HepG2 (cell line): ENCODE measurements at regions not wholly inside any gene's neighbourhood (a gene's known extent, or its start where the extent isn't known, plus 50 kb on each side); places are given as distances from the start of the nearest gene placed in this dataset.

Experiments
- ATAC-seq: fragments of 200-7000 bp; cut with Tn5 transposase; 3 replicates; pipeline ENCODE4 v1.9.1; 2020; ENCODE audit warnings: mild to moderate bottlenecking, moderate library complexity
- BruUV-seq: library from RNA; stranded (reverse); fragments of 400-500 nt; replicated peaks from 2 replicates; lab custom pipeline; 2021; lab: Mats Ljungman, UMichigan
- CTCF ChIA-PET: fragments of 300-600 bp; formaldehyde crosslinking; extraction: SDS; loops from one replicate; lab custom pipeline; 2021; ENCODE audit warnings: low total read pairs, inconsistent platforms, low intra/inter-chr PET ratio; lab: Yijun Ruan, JAX
- POLR2A ChIA-PET: fragments of 350-600 bp; sonication (Branson Sonifier 250); formaldehyde crosslinking; loops from one replicate; lab custom pipeline; 2020; ENCODE audit warnings: antibody characterized with exemption, inconsistent platforms; lab: Yijun Ruan, JAX
- DNase-seq: peaks from one replicate; pipeline ENCODE4 v3.0.0-alpha.2; 2015; ENCODE audit warnings: low spot score
- FAIRE-seq: peaks from 3 replicates; lab custom pipeline; 2011; peaks lifted over from hg19 to GRCh38; lab: Jason Lieb, UNC
- H2AFZ ChIP-seq: one replicate; pipeline ENCODE4 v1.6.1; 2011; ENCODE audit warnings: low read length, inconsistent platforms
- H3K27ac ChIP-seq: fragments of 300-600 bp; 3 replicates; pipeline ENCODE4 v1.8.0; 2011; ENCODE audit warnings: mixed run types, mild to moderate bottlenecking, mixed read lengths, low read length, inconsistent platforms; ENCODE audit not compliant: insufficient read depth; ENCODE audit errors: extremely low read length
- H3K27me3 ChIP-seq, 2 experiments: fragments of 200-600 bp in 1 of 2; 2 replicates in 1 of 2; 3 replicates in 1 of 2; pipeline versions ENCODE4 v1.6.0 to v1.8.0; 2011; ENCODE audit warnings: low read length in 2 of 2, mild to moderate bottlenecking in 2 of 2, moderate library complexity in 2 of 2, inconsistent platforms in 1 of 2; ENCODE audit not compliant: insufficient read depth in 2 of 2, control insufficient read depth in 1 of 2
- H3K36me3 ChIP-seq, 2 experiments: fragments of 200-600 bp in 1 of 2; replicated peaks in 1 of 2; 2 replicates in 1 of 2; 3 replicates in 1 of 2; pipeline versions ENCODE4 v1.5.1 to v1.8.0; 2011; ENCODE audit warnings: low read length in 2 of 2, inconsistent platforms in 1 of 2; ENCODE audit not compliant: insufficient read depth in 2 of 2, control insufficient read depth in 1 of 2
- H3K4me1 ChIP-seq: 2 replicates; pipeline ENCODE4 v1.5.1; 2012; ENCODE audit warnings: low read length, inconsistent platforms; ENCODE audit not compliant: insufficient read depth
- H3K4me2 ChIP-seq: 2 replicates; pipeline ENCODE4 v1.6.0; 2011; ENCODE audit warnings: low read depth, low read length, inconsistent platforms
- H3K4me3 ChIP-seq, 3 experiments: fragments of 200-600 bp in 1 of 3; sonication (generic), shearing (Covaris generic) in 1 of 3; replicated peaks in 1 of 3; 2 replicates each; pipeline ENCODE4 v1.5.1; 2011 to 2016; ENCODE audit warnings: low read length in 3 of 3, inconsistent platforms in 2 of 3, low read depth in 2 of 3, mild to moderate bottlenecking in 2 of 3, control low read depth in 1 of 3, mixed read lengths in 1 of 3; ENCODE audit not compliant: insufficient read depth in 1 of 3
- H3K79me2 ChIP-seq: one replicate; pipeline ENCODE4 v1.6.1; 2011; ENCODE audit warnings: low read length, inconsistent platforms; ENCODE audit not compliant: insufficient read depth
- H3K9ac ChIP-seq: 2 replicates; pipeline ENCODE4 v1.6.0; 2011; ENCODE audit warnings: mild to moderate bottlenecking, low read depth, low read length, inconsistent platforms; ENCODE audit not compliant: insufficient read depth
- H3K9me3 ChIP-seq: 2 replicates; pipeline ENCODE4 v1.5.1; 2012; ENCODE audit warnings: mild to moderate bottlenecking, low read length
- H4K20me1 ChIP-seq: 2 replicates; pipeline ENCODE4 v1.6.0; 2011; ENCODE audit warnings: inconsistent platforms, mild to moderate bottlenecking, low read length, moderate library complexity; ENCODE audit not compliant: insufficient read depth
- ELF1 ChIP-seq: sonication (generic); formaldehyde crosslinking; IDR thresholded peaks from 2 replicates; pipeline ENCODE4 v1.4.0; 2020; ENCODE audit warnings: missing genetic modification reagents
- ELF3 ChIP-seq: IDR thresholded peaks from 2 replicates; pipeline ENCODE4 v1.6.1; 2016; ENCODE audit warnings: missing genetic modification reagents, missing compliant biosample characterization
- HIVEP1 ChIP-seq: sonication (generic); formaldehyde crosslinking; IDR thresholded peaks from 2 replicates; pipeline ENCODE4 v1.4.0; 2020; ENCODE audit warnings: mild to moderate bottlenecking, missing genetic modification reagents
- KLF12 ChIP-seq: sonication (generic); formaldehyde crosslinking; IDR thresholded peaks from 2 replicates; pipeline ENCODE4 v1.4.0; 2020; ENCODE audit warnings: missing genetic modification reagents, borderline replicate concordance
- MXI1 ChIP-seq: IDR thresholded peaks from 3 replicates; pipeline ENCODE4 v1.6.1; 2012; ENCODE audit warnings: low read depth, low read length, inconsistent platforms, borderline replicate concordance
- NFE2L2 ChIP-seq: fragments of 150-350 bp; IDR thresholded peaks from 2 replicates; pipeline ENCODE4 v1.6.1; 2014; ENCODE audit warnings: low read length
- SYNCRIP ChIP-seq: fragments of 200-400 bp; formaldehyde crosslinking; IDR thresholded peaks from 2 replicates; pipeline ENCODE4 v1.6.1; 2018; ENCODE audit warnings: mild to moderate bottlenecking, low read depth, low read length; ENCODE audit not compliant: insufficient read depth
- WIZ ChIP-seq: sonication (generic); formaldehyde crosslinking; IDR thresholded peaks from 2 replicates; pipeline ENCODE4 v1.5.1; 2020; ENCODE audit warnings: mild to moderate bottlenecking, missing genetic modification reagents
- ZNF160 ChIP-seq: sonication (generic); formaldehyde crosslinking; IDR thresholded peaks from 2 replicates; pipeline ENCODE4 v1.8.0; 2022; ENCODE audit warnings: mild to moderate bottlenecking, inconsistent platforms, missing genetic modification reagents
- ZNF615 ChIP-seq: sonication (generic); formaldehyde crosslinking; IDR thresholded peaks from 2 replicates; pipeline ENCODE4 v1.5.0; 2020; ENCODE audit warnings: mild to moderate bottlenecking, missing genetic modification reagents, borderline replicate concordance
- ZNF619 ChIP-seq: sonication (generic); formaldehyde crosslinking; IDR thresholded peaks from 2 replicates; pipeline ENCODE4 v1.4.0; 2020; ENCODE audit warnings: mild to moderate bottlenecking, missing genetic modification reagents
- ZNF644 ChIP-seq: IDR thresholded peaks from 2 replicates; pipeline ENCODE4 v1.6.1; 2016; ENCODE audit warnings: low read depth
- ZSCAN12 ChIP-seq: sonication (generic); formaldehyde crosslinking; IDR thresholded peaks from 2 replicates; pipeline ENCODE4 v1.9.0; 2021; ENCODE audit warnings: mild to moderate bottlenecking, missing genetic modification reagents
- WGBS: methylation state at CpG from one replicate; pipeline ENCODE4 v1.1.6; 2017; ENCODE audit warnings: low lambda C conversion rate; 5-methylcytosine and 5-hydroxymethylcytosine counted together
- in situ Hi-C: cut with HindIII; loops from 2 replicates; pipeline ENCODE4 v1.10.0; 2017; ENCODE audit warnings: low pct_unique_long_range_greater_than_20kb; ENCODE audit not compliant: extremely low pct_ligation_motif_present
- intact Hi-C: fragments of 100-400 bp; cut with micrococcal nuclease; formaldehyde crosslinking; loops from one replicate; pipeline ENCODE4 v1.10.0; 2022; ENCODE audit not compliant: unreplicated experiment
- TF ChIP-seq, protein P1 (sequence below): sonication (generic); formaldehyde crosslinking; IDR thresholded peaks from 2 replicates; pipeline ENCODE4 v1.8.1; 2023; ENCODE audit warnings: mild to moderate bottlenecking, missing genetic modification reagents, borderline replicate concordance
- TF ChIP-seq, protein P2 (sequence below): sonication (generic); formaldehyde crosslinking; IDR thresholded peaks from 2 replicates; pipeline ENCODE4 v1.5.1; 2020; ENCODE audit warnings: missing genetic modification reagents, mild to moderate bottlenecking, borderline replicate concordance
- TF ChIP-seq, protein P3 (sequence below): sonication (generic); formaldehyde crosslinking; conservative IDR thresholded peaks from 2 replicates; pipeline ENCODE4 v1.8.0; 2022; ENCODE audit warnings: missing genetic modification reagents
- TF ChIP-seq, protein P4 (sequence below): sonication (generic); formaldehyde crosslinking; IDR thresholded peaks from 2 replicates; pipeline ENCODE4 v1.4.0; 2020; ENCODE audit warnings: missing genetic modification reagents
- TF ChIP-seq, protein P5 (sequence below): sonication (generic); formaldehyde crosslinking; conservative IDR thresholded peaks from 2 replicates; pipeline ENCODE4 v1.4.0; 2020; ENCODE audit warnings: missing genetic modification reagents

DNA sequence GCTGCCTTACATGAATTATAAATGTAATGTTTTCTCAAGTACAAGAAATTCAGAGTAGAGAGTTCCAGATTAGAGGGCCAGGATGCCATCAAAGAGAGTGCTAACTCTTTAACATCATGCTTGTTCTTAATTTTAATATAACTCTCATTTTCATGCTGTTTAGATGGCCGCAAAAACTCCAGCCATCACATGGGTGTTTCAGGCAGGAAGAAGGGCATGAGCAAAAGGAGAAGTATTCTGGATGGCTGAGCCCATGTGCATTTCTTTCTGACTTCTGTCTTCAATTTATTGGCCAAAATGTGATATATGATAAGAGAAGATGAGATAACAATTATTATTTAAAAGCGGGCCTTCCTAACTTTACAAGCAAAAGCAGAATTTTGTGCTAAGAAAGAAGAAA is 1328.6 kb downstream of the MRPL39 start:
- no peaks in the 10 kb centered on the region for H3K36me3 ChIP-seq
- no peaks in the 10 kb centered on the region; a peak in 1 of 5 replicates for H3K27me3 ChIP-seq
- H3K9me3 ChIP-seq: peaks cover 79% of the 10 kb centered on the region
- H2AFZ ChIP-seq: no peak overlapping the region
- intact Hi-C loops: no loop called here
- no peaks in the 10 kb centered on the region for H3K4me1 ChIP-seq
- H3K4me3 ChIP-seq: no peak overlapping the region
- POLR2A ChIA-PET: no interaction called here
- H3K79me2 ChIP-seq: no peaks in the 10 kb centered on the region
- H3K4me2 ChIP-seq: no peak overlapping the region
- in situ Hi-C loops: no loop called here
- FAIRE-seq (no peak), DNase-seq (no peak), ATAC-seq (no peak)
- TF ChIP-seq, protein P1, sequence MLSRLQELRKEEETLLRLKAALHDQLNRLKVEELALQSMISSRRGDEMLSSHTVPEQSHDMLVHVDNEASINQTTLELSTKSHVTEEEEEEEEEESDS (CRISPR knock-in tag): no peak
- TF ChIP-seq, protein P2, sequence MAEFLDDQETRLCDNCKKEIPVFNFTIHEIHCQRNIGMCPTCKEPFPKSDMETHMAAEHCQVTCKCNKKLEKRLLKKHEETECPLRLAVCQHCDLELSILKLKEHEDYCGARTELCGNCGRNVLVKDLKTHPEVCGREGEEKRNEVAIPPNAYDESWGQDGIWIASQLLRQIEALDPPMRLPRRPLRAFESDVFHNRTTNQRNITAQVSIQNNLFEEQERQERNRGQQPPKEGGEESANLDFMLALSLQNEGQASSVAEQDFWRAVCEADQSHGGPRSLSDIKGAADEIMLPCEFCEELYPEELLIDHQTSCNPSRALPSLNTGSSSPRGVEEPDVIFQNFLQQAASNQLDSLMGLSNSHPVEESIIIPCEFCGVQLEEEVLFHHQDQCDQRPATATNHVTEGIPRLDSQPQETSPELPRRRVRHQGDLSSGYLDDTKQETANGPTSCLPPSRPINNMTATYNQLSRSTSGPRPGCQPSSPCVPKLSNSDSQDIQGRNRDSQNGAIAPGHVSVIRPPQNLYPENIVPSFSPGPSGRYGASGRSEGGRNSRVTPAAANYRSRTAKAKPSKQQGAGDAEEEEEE (CRISPR knock-in tag): no peak
- TF ChIP-seq ELF3: no peak
- TF ChIP-seq WIZ: no peak
- no peak for TF ChIP-seq ZNF619 (CRISPR knock-in tag)
- TF ChIP-seq, protein P3, sequence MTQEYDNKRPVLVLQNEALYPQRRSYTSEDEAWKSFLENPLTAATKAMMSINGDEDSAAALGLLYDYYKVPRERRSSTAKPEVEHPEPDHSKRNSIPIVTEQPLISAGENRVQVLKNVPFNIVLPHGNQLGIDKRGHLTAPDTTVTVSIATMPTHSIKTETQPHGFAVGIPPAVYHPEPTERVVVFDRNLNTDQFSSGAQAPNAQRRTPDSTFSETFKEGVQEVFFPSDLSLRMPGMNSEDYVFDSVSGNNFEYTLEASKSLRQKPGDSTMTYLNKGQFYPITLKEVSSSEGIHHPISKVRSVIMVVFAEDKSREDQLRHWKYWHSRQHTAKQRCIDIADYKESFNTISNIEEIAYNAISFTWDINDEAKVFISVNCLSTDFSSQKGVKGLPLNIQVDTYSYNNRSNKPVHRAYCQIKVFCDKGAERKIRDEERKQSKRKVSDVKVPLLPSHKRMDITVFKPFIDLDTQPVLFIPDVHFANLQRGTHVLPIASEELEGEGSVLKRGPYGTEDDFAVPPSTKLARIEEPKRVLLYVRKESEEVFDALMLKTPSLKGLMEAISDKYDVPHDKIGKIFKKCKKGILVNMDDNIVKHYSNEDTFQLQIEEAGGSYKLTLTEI: no peak
- TF ChIP-seq ELF1 (CRISPR knock-in tag): no peak
- TF ChIP-seq ZNF160 (CRISPR knock-in tag): no peak
- no peak for TF ChIP-seq ZNF644
- TF ChIP-seq MXI1: no peak
- TF ChIP-seq, protein P4, sequence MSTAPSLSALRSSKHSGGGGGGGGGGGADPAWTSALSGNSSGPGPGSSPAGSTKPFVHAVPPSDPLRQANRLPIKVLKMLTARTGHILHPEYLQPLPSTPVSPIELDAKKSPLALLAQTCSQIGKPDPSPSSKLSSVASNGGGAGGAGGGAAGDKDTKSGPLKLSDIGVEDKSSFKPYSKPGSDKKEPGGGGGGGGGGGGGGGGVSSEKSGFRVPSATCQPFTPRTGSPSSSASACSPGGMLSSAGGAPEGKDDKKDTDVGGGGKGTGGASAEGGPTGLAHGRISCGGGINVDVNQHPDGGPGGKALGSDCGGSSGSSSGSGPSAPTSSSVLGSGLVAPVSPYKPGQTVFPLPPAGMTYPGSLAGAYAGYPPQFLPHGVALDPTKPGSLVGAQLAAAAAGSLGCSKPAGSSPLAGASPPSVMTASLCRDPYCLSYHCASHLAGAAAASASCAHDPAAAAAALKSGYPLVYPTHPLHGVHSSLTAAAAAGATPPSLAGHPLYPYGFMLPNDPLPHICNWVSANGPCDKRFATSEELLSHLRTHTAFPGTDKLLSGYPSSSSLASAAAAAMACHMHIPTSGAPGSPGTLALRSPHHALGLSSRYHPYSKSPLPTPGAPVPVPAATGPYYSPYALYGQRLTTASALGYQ (CRISPR knock-in tag): no peak
- TF ChIP-seq HIVEP1 (CRISPR knock-in tag): no peak
- TF ChIP-seq, protein P5, sequence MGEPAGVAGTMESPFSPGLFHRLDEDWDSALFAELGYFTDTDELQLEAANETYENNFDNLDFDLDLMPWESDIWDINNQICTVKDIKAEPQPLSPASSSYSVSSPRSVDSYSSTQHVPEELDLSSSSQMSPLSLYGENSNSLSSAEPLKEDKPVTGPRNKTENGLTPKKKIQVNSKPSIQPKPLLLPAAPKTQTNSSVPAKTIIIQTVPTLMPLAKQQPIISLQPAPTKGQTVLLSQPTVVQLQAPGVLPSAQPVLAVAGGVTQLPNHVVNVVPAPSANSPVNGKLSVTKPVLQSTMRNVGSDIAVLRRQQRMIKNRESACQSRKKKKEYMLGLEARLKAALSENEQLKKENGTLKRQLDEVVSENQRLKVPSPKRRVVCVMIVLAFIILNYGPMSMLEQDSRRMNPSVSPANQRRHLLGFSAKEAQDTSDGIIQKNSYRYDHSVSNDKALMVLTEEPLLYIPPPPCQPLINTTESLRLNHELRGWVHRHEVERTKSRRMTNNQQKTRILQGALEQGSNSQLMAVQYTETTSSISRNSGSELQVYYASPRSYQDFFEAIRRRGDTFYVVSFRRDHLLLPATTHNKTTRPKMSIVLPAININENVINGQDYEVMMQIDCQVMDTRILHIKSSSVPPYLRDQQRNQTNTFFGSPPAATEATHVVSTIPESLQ (CRISPR knock-in tag): no peak
- no peak for TF ChIP-seq ZSCAN12
- TF ChIP-seq ZNF615: no peak
- no peak for TF ChIP-seq NFE2L2
- TF ChIP-seq KLF12 (CRISPR knock-in tag): no peak
- no peak for TF ChIP-seq SYNCRIP
- BruUV-seq: no TSS peak
- no peaks in the 10 kb centered on the region for H4K20me1 ChIP-seq
- H3K9ac ChIP-seq: no peak overlapping the region
- 33% methylated on average over 2 of the region's 2 CpGs for WGBS
- no peak overlapping the region for H3K27ac ChIP-seq
- CTCF ChIA-PET: no interaction called here
